SK-N-SH (cell line): ENCODE measurements at regions not wholly inside any gene's neighbourhood (a gene's known extent, or its start where the extent isn't known, plus 50 kb on each side); places are given as distances from the start of the nearest gene placed in this dataset.

Experiments used
- CTCF ChIA-PET: fragments of 300-600, 350-600 bp; formaldehyde crosslinking; extraction: SDS; loops from one replicate; lab custom pipeline; 2021; lab: Yijun Ruan, JAX
- POLR2A ChIA-PET: fragments of 350-600 bp; sonication (Branson Sonifier 250); formaldehyde crosslinking; extraction: SDS; loops from one replicate; lab custom pipeline; 2020; ENCODE audit warnings: antibody characterized with exemption, inconsistent platforms; lab: Yijun Ruan, JAX
- DNase-seq: peaks from one replicate; pipeline ENCODE4 v3.0.0; 2012
- H2AFZ ChIP-seq: fragments of 200-600 bp; sonication (generic); 2 replicates; pipeline ENCODE4 v1.8.1; 2016; ENCODE audit warnings: antibody characterized with exemption, mild to moderate bottlenecking, low read depth
- H3F3A ChIP-seq: fragments of 200-600 bp; sonication (generic); replicated peaks from 2 replicates; pipeline ENCODE3; 2016; ENCODE audit warnings: antibody characterized with exemption, mild to moderate bottlenecking; ENCODE audit not compliant: insufficient read depth
- H3K27ac ChIP-seq, 2 experiments: fragments of 200-500 bp in 1 of 2; fragments of 200-600 bp in 1 of 2; sonication (Bioruptor generic) in 1 of 2; sonication (generic), shearing (Covaris generic) in 1 of 2; 2 replicates each; pipeline versions ENCODE4 v1.5.1 to v1.6.1; 2014 to 2016; ENCODE audit warnings: low read depth in 2 of 2, inconsistent platforms in 1 of 2, low read length in 1 of 2, mild to moderate bottlenecking in 1 of 2, mixed read lengths in 1 of 2
- H3K27me3 ChIP-seq: fragments of 200-600 bp; sonication (generic), shearing (Covaris generic); 2 replicates; pipeline ENCODE4 v1.6.1; 2016; ENCODE audit warnings: mixed run types; ENCODE audit not compliant: insufficient read depth
- H3K36me3 ChIP-seq, 2 experiments: fragments of 200-500 bp in 1 of 2; fragments of 200-600 bp in 1 of 2; sonication (Bioruptor generic) in 1 of 2; sonication (generic) in 1 of 2; replicated peaks in 1 of 2; 2 replicates each; pipeline versions ENCODE3 to v1.5.1; 2014 to 2016; ENCODE audit warnings: low read length in 1 of 2, mild to moderate bottlenecking in 1 of 2; ENCODE audit not compliant: insufficient read depth in 2 of 2, control insufficient read depth in 1 of 2
- H3K4me1 ChIP-seq, 2 experiments: fragments of 200-500 bp in 1 of 2; fragments of 200-600 bp in 1 of 2; sonication (Bioruptor generic) in 1 of 2; sonication (generic), shearing (Covaris generic) in 1 of 2; 2 replicates each; pipeline versions ENCODE4 v1.5.1 to v1.6.1; 2014 to 2016; ENCODE audit warnings: low read depth in 1 of 2, low read length in 1 of 2, mixed run types in 1 of 2; ENCODE audit not compliant: insufficient read depth in 2 of 2, control insufficient read depth in 1 of 2
- H3K4me2 ChIP-seq: fragments of 200-600 bp; sonication (generic), shearing (Covaris generic); 2 replicates; pipeline ENCODE4 v1.6.1; 2017; ENCODE audit warnings: mixed run types
- H3K4me3 ChIP-seq, 2 experiments: fragments of 200-500 bp in 1 of 2; fragments of 200-600 bp in 1 of 2; sonication (Bioruptor generic) in 1 of 2; sonication (generic), shearing (Covaris generic) in 1 of 2; 2 replicates each; pipeline versions ENCODE4 v1.5.1 to v1.8.1; 2014 to 2016; ENCODE audit warnings: low read depth in 2 of 2, inconsistent platforms in 1 of 2, low read length in 1 of 2, mild to moderate bottlenecking in 1 of 2, mixed read lengths in 1 of 2, moderate library complexity in 1 of 2
- H3K79me2 ChIP-seq: fragments of 200-600 bp; sonication (generic); 2 replicates; pipeline ENCODE4 v1.8.1; 2017; ENCODE audit warnings: mild to moderate bottlenecking; ENCODE audit not compliant: insufficient read depth
- H3K9ac ChIP-seq: fragments of 200-600 bp; sonication (generic); 2 replicates; pipeline ENCODE4 v1.6.1; 2017; ENCODE audit warnings: mixed run types
- H3K9me2 ChIP-seq: fragments of 200-600 bp; sonication (generic); 2 replicates; pipeline ENCODE4 v1.6.1; 2017; ENCODE audit warnings: mixed run types
- H3K9me3 ChIP-seq: fragments of 200-600 bp; sonication (generic); 2 replicates; pipeline ENCODE4 v1.6.1; 2017; ENCODE audit warnings: mixed run types, mild to moderate bottlenecking, moderate library complexity
- H4K20me1 ChIP-seq: fragments of 200-600 bp; sonication (generic); 2 replicates; pipeline ENCODE4 v1.6.1; 2017; ENCODE audit warnings: mild to moderate bottlenecking, mixed run types; ENCODE audit not compliant: insufficient read depth
- FOSL2 ChIP-seq: IDR thresholded peaks from 2 replicates; pipeline ENCODE4 v1.4.0; 2012; ENCODE audit warnings: low read depth, mild to moderate bottlenecking, moderate library complexity, borderline replicate concordance
- GABPA ChIP-seq: IDR thresholded peaks from 2 replicates; pipeline ENCODE4 v1.4.0; 2012; ENCODE audit warnings: low read depth, mild to moderate bottlenecking
- IRF3 ChIP-seq: fragments of 150-350 bp; IDR thresholded peaks from 2 replicates; pipeline ENCODE4 v1.6.1; 2016; ENCODE audit warnings: mild to moderate bottlenecking, low read depth, low read length
- REST ChIP-seq: IDR thresholded peaks from 2 replicates; pipeline ENCODE4 v1.6.1; 2012; ENCODE audit warnings: mild to moderate bottlenecking, low read depth, low read length, moderate library complexity
- SIN3A ChIP-seq: IDR thresholded peaks from 2 replicates; pipeline ENCODE4 v1.6.1; 2012; ENCODE audit warnings: low read depth, mild to moderate bottlenecking, low read length, moderate library complexity, borderline replicate concordance
- SMC3 ChIP-seq: IDR thresholded peaks from 2 replicates; pipeline ENCODE4 v1.6.1; 2012; ENCODE audit warnings: low read depth, low read length, improper control_type of control experiment
- WGBS: methylation state at CpG from one replicate; pipeline ENCODE4 v1.1.6; 2017; ENCODE audit warnings: low lambda C conversion rate; 5-methylcytosine and 5-hydroxymethylcytosine counted together
- TF ChIP-seq, protein P1 (sequence below): fragments of 200-600 bp; sonication (generic); IDR thresholded peaks from 2 replicates; pipeline ENCODE4 v1.6.1; 2017; ENCODE audit warnings: antibody characterized with exemption, mild to moderate bottlenecking, moderate library complexity
- TF ChIP-seq, protein P2 (sequence below): IDR thresholded peaks from 2 replicates; pipeline ENCODE4; 2012
- TF ChIP-seq, protein P3 (sequence below): IDR thresholded peaks from 2 replicates; pipeline ENCODE4 v1.4.0; 2012; ENCODE audit warnings: low read depth

DNA sequence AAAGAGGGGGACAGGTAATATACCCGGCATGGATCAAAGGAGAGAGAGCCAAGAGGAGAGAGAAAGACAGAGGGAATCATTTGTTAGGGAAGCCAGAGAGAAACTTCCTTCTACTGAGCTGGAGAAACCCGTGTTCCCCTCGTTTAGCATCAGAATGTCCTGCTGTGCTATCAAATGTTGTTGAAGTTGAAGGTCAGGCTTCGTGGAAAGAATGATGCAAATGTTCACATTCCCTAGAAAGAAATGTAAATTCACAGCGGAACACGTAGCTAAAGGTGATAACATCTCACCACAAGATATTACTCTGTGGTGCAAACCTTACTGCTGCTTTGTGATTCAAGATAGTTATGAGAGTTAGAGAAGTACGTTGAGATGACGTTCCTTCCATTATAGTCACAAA, 258.1 kb downstream of the LNPK start:
- no peaks in the 10 kb centered on the region for H3K4me1 ChIP-seq
- TF ChIP-seq, protein P1, sequence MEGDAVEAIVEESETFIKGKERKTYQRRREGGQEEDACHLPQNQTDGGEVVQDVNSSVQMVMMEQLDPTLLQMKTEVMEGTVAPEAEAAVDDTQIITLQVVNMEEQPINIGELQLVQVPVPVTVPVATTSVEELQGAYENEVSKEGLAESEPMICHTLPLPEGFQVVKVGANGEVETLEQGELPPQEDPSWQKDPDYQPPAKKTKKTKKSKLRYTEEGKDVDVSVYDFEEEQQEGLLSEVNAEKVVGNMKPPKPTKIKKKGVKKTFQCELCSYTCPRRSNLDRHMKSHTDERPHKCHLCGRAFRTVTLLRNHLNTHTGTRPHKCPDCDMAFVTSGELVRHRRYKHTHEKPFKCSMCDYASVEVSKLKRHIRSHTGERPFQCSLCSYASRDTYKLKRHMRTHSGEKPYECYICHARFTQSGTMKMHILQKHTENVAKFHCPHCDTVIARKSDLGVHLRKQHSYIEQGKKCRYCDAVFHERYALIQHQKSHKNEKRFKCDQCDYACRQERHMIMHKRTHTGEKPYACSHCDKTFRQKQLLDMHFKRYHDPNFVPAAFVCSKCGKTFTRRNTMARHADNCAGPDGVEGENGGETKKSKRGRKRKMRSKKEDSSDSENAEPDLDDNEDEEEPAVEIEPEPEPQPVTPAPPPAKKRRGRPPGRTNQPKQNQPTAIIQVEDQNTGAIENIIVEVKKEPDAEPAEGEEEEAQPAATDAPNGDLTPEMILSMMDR, result no peak
- TF ChIP-seq SMC3, result no peak
- TF ChIP-seq IRF3, result no peak
- TF ChIP-seq REST, result no peak
- TF ChIP-seq SIN3A, result no peak
- TF ChIP-seq, protein P2, sequence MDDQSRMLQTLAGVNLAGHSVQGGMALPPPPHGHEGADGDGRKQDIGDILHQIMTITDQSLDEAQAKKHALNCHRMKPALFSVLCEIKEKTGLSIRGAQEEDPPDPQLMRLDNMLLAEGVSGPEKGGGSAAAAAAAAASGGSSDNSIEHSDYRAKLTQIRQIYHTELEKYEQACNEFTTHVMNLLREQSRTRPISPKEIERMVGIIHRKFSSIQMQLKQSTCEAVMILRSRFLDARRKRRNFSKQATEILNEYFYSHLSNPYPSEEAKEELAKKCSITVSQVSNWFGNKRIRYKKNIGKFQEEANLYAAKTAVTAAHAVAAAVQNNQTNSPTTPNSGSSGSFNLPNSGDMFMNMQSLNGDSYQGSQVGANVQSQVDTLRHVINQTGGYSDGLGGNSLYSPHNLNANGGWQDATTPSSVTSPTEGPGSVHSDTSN, result no peak
- TF ChIP-seq, protein P3, sequence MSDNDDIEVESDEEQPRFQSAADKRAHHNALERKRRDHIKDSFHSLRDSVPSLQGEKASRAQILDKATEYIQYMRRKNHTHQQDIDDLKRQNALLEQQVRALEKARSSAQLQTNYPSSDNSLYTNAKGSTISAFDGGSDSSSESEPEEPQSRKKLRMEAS, result no peak
- TF ChIP-seq FOSL2, result no peak
- no peak for TF ChIP-seq GABPA
- TF ChIP-seq, all 33 proteins: peak for 0
- no peak for DNase-seq
- Histone ChIP-seq H3K79me2 (no peaks in the 10 kb centered on the region), H3K9me2 (no peaks in the 10 kb centered on the region), H3K4me3 (no peak overlapping the region), H3K27me3 (no peaks in the 10 kb centered on the region), H4K20me1 (no peaks in the 10 kb centered on the region), H3K27ac (no peak overlapping the region), H2AFZ (no peak overlapping the region), H3K9me3 (no peaks in the 10 kb centered on the region), H3K9ac (no peak overlapping the region), H3F3A (no peaks in the 10 kb centered on the region), H3K36me3 (no peaks in the 10 kb centered on the region), H3K4me2 (no peak overlapping the region)
- 33% methylated on average over 8 of the region's 8 CpGs for WGBS
- ChIA-PET CTCF (no interaction called here), POLR2A (no interaction called here)
